Upper lobe of left lung (tissue), 4 donors: ENCODE measurements at regions not wholly inside any gene's neighbourhood (a gene's known extent, or its start where the extent isn't known, plus 50 kb on each side); places are given as distances from the start of the nearest gene placed in this dataset.

Experiments used
- POLR2A ChIP-seq, 4 donors: fragments of 450-650 bp; IDR thresholded peaks; one replicate each; pipeline ENCODE4 v1.5.1; 2016 to 2017; ENCODE audit warnings: antibody characterized with exemption in 4 of 4, mild to moderate bottlenecking in 2 of 4
- POLR2AphosphoS5 ChIP-seq, 2 donors: sonication (generic); formaldehyde crosslinking; IDR thresholded peaks; one replicate each; pipeline ENCODE4 v1.5.1; 2017; ENCODE audit warnings: antibody characterized with exemption in 2 of 2
- TF ChIP-seq, protein P1 (sequence below), 6 experiments: fragments of 450-650 bp in 4 of 6; fragments of 200-600 bp in 2 of 6; sonication (generic) in 2 of 6; IDR thresholded peaks; one replicate each; pipeline ENCODE4 v1.5.1; 2016 to 2019; ENCODE audit warnings: antibody characterized with exemption in 6 of 6

DNA sequence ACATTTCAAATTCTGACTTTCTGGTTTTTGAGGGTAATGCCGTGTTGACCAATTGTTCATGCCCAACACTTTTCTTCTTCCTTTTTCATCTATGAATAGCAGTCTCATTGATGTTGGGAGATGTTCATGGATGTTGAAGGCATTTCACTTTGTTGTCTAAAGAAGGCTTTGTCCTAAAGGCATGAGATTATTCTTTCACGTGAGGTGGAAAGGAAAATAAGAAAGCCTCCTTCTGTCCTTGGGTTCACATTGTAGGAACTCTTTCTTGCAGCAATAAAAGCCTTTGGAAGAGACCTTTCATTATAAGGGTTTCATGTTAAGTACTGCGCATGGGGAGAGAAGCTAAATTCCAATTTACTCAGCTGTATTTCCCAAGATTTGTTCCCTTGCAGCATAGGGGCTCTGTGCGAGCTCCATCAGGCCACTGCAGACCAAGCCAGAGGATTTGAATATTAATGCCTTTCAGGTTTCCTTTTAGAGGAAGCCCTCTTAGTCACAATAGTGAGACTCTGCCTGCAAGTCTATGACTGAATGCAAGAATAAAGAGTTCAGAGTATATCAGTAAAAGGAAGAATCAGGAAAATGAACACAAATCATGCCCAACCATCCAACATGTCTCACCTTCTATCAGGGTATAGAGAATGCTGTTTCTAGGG is 274.6 kb downstream of the TMEM38B start:
- TF ChIP-seq, protein P1, sequence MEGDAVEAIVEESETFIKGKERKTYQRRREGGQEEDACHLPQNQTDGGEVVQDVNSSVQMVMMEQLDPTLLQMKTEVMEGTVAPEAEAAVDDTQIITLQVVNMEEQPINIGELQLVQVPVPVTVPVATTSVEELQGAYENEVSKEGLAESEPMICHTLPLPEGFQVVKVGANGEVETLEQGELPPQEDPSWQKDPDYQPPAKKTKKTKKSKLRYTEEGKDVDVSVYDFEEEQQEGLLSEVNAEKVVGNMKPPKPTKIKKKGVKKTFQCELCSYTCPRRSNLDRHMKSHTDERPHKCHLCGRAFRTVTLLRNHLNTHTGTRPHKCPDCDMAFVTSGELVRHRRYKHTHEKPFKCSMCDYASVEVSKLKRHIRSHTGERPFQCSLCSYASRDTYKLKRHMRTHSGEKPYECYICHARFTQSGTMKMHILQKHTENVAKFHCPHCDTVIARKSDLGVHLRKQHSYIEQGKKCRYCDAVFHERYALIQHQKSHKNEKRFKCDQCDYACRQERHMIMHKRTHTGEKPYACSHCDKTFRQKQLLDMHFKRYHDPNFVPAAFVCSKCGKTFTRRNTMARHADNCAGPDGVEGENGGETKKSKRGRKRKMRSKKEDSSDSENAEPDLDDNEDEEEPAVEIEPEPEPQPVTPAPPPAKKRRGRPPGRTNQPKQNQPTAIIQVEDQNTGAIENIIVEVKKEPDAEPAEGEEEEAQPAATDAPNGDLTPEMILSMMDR (IDR thresholded peaks at IDR 0.05), result no peak
- TF ChIP-seq POLR2A (IDR thresholded peaks at IDR 0.05) (no peak), POLR2AphosphoS5 (IDR thresholded peaks at IDR 0.05) (no peak)
